Adrenal gland (tissue), 9 donors: ENCODE measurements at regions not wholly inside any gene's neighbourhood (a gene's known extent, or its start where the extent isn't known, plus 50 kb on each side); places are given as distances from the start of the nearest gene placed in this dataset.

ENCODE experiments used
- DNase-seq, 7 donors: peaks; one replicate each; pipeline ENCODE4 v3.0.0-alpha.2; 2019 to 2020
- H3K27ac ChIP-seq, 5 donors: fragments of 200-600 bp; sonication (generic) in 4 of 5; 1 replicate in 3 of 5; 2 replicates in 2 of 5; pipeline versions ENCODE4 v1.5.1 to v1.8.0; 2016 to 2020; ENCODE audit warnings: mild to moderate bottlenecking in 1 of 5
- H3K27me3 ChIP-seq: fragments of 200-600 bp; 2 replicates; pipeline ENCODE4 v1.8.0; 2021
- H3K36me3 ChIP-seq, 2 donors: fragments of 200-600 bp; replicated peaks in 1 of 2; 1 replicate in 1 of 2; 2 replicates in 1 of 2; pipeline versions ENCODE4 v1.5.1 to v1.8.0; 2018 to 2022
- H3K4me1 ChIP-seq, 2 donors: fragments of 200-600 bp; replicated peaks in 1 of 2; 1 replicate in 1 of 2; 2 replicates in 1 of 2; pipeline versions ENCODE4 v1.5.1 to v1.8.0; 2018 to 2021
- H3K4me3 ChIP-seq, 4 donors: fragments of 200-600 bp; sonication (generic) in 3 of 4; one replicate each; pipeline ENCODE4 v1.5.1; 2016 to 2018
- H3K9me3 ChIP-seq, 3 donors: fragments of 200-600 bp; sonication (generic) in 1 of 3; replicated peaks in 1 of 3; 1 replicate in 2 of 3; 2 replicates in 1 of 3; pipeline versions ENCODE4 v1.5.1 to v1.8.0; 2016 to 2021
- CTCF ChIP-seq, 6 experiments: fragments of 450-650 bp in 4 of 6; fragments of 200-600 bp in 2 of 6; sonication (generic) in 1 of 6; IDR thresholded peaks; 1 replicate in 5 of 6; 2 replicates in 1 of 6; pipeline versions ENCODE4 v1.5.1 to v1.8.0; 2016 to 2021; ENCODE audit warnings: antibody characterized with exemption in 6 of 6, mild to moderate bottlenecking in 2 of 6, moderate library complexity in 1 of 6
- POLR2A ChIP-seq, 2 donors: fragments of 450-650 bp; IDR thresholded peaks; one replicate each; pipeline ENCODE4 v1.6.1; 2017; ENCODE audit warnings: antibody characterized with exemption in 2 of 2, mild to moderate bottlenecking in 2 of 2, moderate library complexity in 1 of 2
- WGBS, 4 donors: extraction: QIAGEN DNeasy Blood & Tissue Kit in 2 of 4; methylation state at CpG; one replicate each; pipeline versions ENCODE4 v1.1.5 to v1.1.7; 2013 to 2017; 5-methylcytosine and 5-hydroxymethylcytosine counted together
- intact Hi-C, 2 donors: fragments of 100-400 bp; cut with DNase I; formaldehyde crosslinking; loops; one replicate each; pipeline versions ENCODE4 v1.14.1 to v1.15.0; 2022 to 2023
- donor health status: healthy with polysubstance abuse.
- donor health status: Bipolar disorder and iron deficiency.
- donor health status: DM: yes; HTN: yes; CAD: no.
- donor health status: DM: no; HTN: no; CAD: no.
- donor health status: DM: no; HTN: no; CAD: no.

- H3K36me3 ChIP-seq, result no peaks in the 10 kb centered on the region
- WGBS, 4 donors, result 87 to 93% (median 88%) methylated on average over 4 of the region's 4 CpGs
- TF ChIP-seq CTCF (IDR thresholded peaks at IDR 0.05) (no peak), POLR2A (IDR thresholded peaks at IDR 0.05) (no peak)
Observed at GRCh38 chr4:123698556-123698955, 302.0 kb downstream of the SPRY1 start.

GRCh38 chr4:123699880-123700771, 303.5 kb downstream of the SPRY1 start:
- H3K36me3 ChIP-seq, result no peaks in the 10 kb centered on the region
- 35 to 47% (median 41%) methylated on average over 6 of the region's 6 CpGs for WGBS, 4 donors
- H3K4me1 ChIP-seq, result peaks cover 7 to 11% of the 10 kb centered on the region in 2 donors
- intact Hi-C loops, result no loop called here
- no peaks in the 10 kb centered on the region for H3K27me3 ChIP-seq
- DNase-seq, result peak in 1 of 7 donors; percentile 3
- H3K4me3 ChIP-seq, result no peak overlapping the region
- peak overlapping the region in 2 of 5 donors; percentile 52 to 55 for H3K27ac ChIP-seq
- TF ChIP-seq CTCF (IDR thresholded peaks at IDR 0.05) (no peak), POLR2A (IDR thresholded peaks at IDR 0.05) (no peak)
- no peaks in the 10 kb centered on the region for H3K9me3 ChIP-seq

More at GRCh38 chr4:123698556-123698955, 302.0 kb downstream of the SPRY1 start:
- Histone ChIP-seq H3K27me3 (no peaks in the 10 kb centered on the region), H3K4me1 (peaks cover 7 to 11% of the 10 kb centered on the region in 2 donors), H3K9me3 (no peaks in the 10 kb centered on the region), H3K27ac (no peak overlapping the region), H3K4me3 (no peak overlapping the region)
- DNase-seq, result no peak
- intact Hi-C loops, result no loop called here

GRCh38 chr4:123701131-123701575, 304.6 kb downstream of the SPRY1 start:
- intact Hi-C loops, result no loop called here
- peak overlapping the region in 1 of 5 donors; percentile 52 for H3K27ac ChIP-seq
- H3K4me1 ChIP-seq, result peaks cover 7 to 11% of the 10 kb centered on the region in 2 donors
- H3K36me3 ChIP-seq, result no peaks in the 10 kb centered on the region
- DNase-seq, result no peak
- H3K27me3 ChIP-seq, result no peaks in the 10 kb centered on the region
- WGBS, 4 donors, result 85 to 93% (median 88%) methylated on average over 1 of the region's 1 CpG
- H3K9me3 ChIP-seq, result no peaks in the 10 kb centered on the region
- H3K4me3 ChIP-seq, result no peak overlapping the region
- TF ChIP-seq POLR2A (IDR thresholded peaks at IDR 0.05) (no peak), CTCF (IDR thresholded peaks at IDR 0.05) (no peak)

GRCh38 chr4:123705419-123705818, 308.8 kb downstream of the SPRY1 start:
- Histone ChIP-seq H3K27me3 (no peaks in the 10 kb centered on the region), H3K4me1 (peaks cover under 1% of the 10 kb centered on the region in 2 donors), H3K27ac (no peak overlapping the region), H3K9me3 (no peaks in the 10 kb centered on the region), H3K4me3 (no peak overlapping the region), H3K36me3 (no peaks in the 10 kb centered on the region)
- no peak for TF ChIP-seq POLR2A (IDR thresholded peaks at IDR 0.05)
- TF ChIP-seq CTCF (IDR thresholded peaks at IDR 0.05), result no peak
- WGBS, 4 donors, result 76 to 86% (median 79%) methylated on average over 6 of the region's 6 CpGs
- intact Hi-C loops, result no loop called here
- no peak for DNase-seq
